ENCODE measurements at regions not wholly inside any gene's neighbourhood (a gene's known extent, or its start where the extent isn't known, plus 50 kb on each side); places are given as distances from the start of the nearest gene placed in this dataset.
A peak's percentile ranks its signal among the peaks of the same experiment; 100 is the strongest.

- no peak for DNase-seq (ENCODE audit: low read depth)
- H3K4me3 ChIP-seq (ENCODE audit: low read depth, low read length) = no peak overlapping the region
- TF ChIP-seq CTCF (IDR thresholded peaks at IDR 0.05; ENCODE audit: insufficient read depth, low read depth, low read length, missing control alignments) = no peak
Observed at GRCh38 chr2:209322905-209323512, 100.8 kb upstream of the MAP2 start.

- TF ChIP-seq CTCF (IDR thresholded peaks at IDR 0.05; ENCODE audit: insufficient read depth, low read depth, low read length, missing control alignments) = no peak
- H3K4me3 ChIP-seq (ENCODE audit: low read depth, low read length) = no peak overlapping the region
- no peak for DNase-seq (ENCODE audit: low read depth)
Observed at GRCh38 chr2:209323738-209324137, 100.1 kb upstream of the MAP2 start.

- no peak for TF ChIP-seq CTCF (IDR thresholded peaks at IDR 0.05; ENCODE audit: insufficient read depth, low read depth, low read length, missing control alignments)
- H3K4me3 ChIP-seq (ENCODE audit: low read depth, low read length) = no peak overlapping the region
- no peak for DNase-seq (ENCODE audit: low read depth)
Observed at GRCh38 chr2:209324281-209324680, 99.6 kb upstream of the MAP2 start.

- peak; percentile 24 for DNase-seq (ENCODE audit: low read depth)
- no peak overlapping the region for H3K4me3 ChIP-seq (ENCODE audit: low read depth, low read length)
- peak; percentile 9 for TF ChIP-seq CTCF (IDR thresholded peaks at IDR 0.05; ENCODE audit: insufficient read depth, low read depth, low read length, missing control alignments)
Observed at GRCh38 chr2:209331291-209331844, 92.5 kb upstream of the MAP2 start.

GRCh38 chr2:209334188-209335017 is 89.4 kb upstream of the MAP2 start:
- TF ChIP-seq CTCF (IDR thresholded peaks at IDR 0.05; ENCODE audit: insufficient read depth, low read depth, low read length, missing control alignments) = peak; percentile 75
- DNase-seq (ENCODE audit: low read depth) = peak; percentile 62

GRCh38 chr2:209340522-209340921 is 83.3 kb upstream of the MAP2 start:
- no peak for TF ChIP-seq CTCF (IDR thresholded peaks at IDR 0.05; ENCODE audit: insufficient read depth, low read depth, low read length, missing control alignments)
- H3K4me3 ChIP-seq (ENCODE audit: low read depth, low read length) = no peak overlapping the region
- no peak for DNase-seq (ENCODE audit: low read depth)

More at GRCh38 chr2:209334188-209335017, 89.4 kb upstream of the MAP2 start:
- no peak overlapping the region for H3K4me3 ChIP-seq (ENCODE audit: low read depth, low read length)

Measured in GM12865 (cell line).